Left ventricle myocardium inferior (tissue), 1 donor: ENCODE measurements at regions not wholly inside any gene's neighbourhood (a gene's known extent, or its start where the extent isn't known, plus 50 kb on each side); places are given as distances from the start of the nearest gene placed in this dataset.

ENCODE experiments used
- DNase-seq: peaks from one replicate; pipeline ENCODE4 v3.0.0-alpha.2; 2020
- H3K27ac ChIP-seq: fragments of 200-600 bp; replicated peaks from 2 replicates; pipeline ENCODE4 v1.8.0; 2021
- H3K27me3 ChIP-seq: fragments of 200-600 bp; 2 replicates; pipeline ENCODE4 v1.8.0; 2021; ENCODE audit warnings: low read depth
- H3K36me3 ChIP-seq: fragments of 200-600 bp; 2 replicates; pipeline ENCODE4 v1.8.0; 2021
- H3K4me1 ChIP-seq: fragments of 200-600 bp; 2 replicates; pipeline ENCODE4 v1.8.0; 2021
- H3K4me3 ChIP-seq: fragments of 200-600 bp; 2 replicates; pipeline ENCODE4 v1.8.0; 2021; ENCODE audit warnings: mild to moderate bottlenecking, moderate library complexity
- H3K9me3 ChIP-seq: fragments of 200-600 bp; replicated peaks from 2 replicates; pipeline ENCODE4 v1.8.0; 2021
- CTCF ChIP-seq: fragments of 200-600 bp; IDR thresholded peaks from 2 replicates; pipeline ENCODE4 v1.8.0; 2021; ENCODE audit warnings: antibody characterized with exemption, mild to moderate bottlenecking, borderline replicate concordance
- intact Hi-C: fragments of 100-400 bp; cut with micrococcal nuclease; formaldehyde crosslinking; loops from one replicate; pipeline ENCODE4 v1.11.0; 2022
- donor health status: DM: no; HTN: yes; CAD: no; lungs with severe emphysema.

DNA sequence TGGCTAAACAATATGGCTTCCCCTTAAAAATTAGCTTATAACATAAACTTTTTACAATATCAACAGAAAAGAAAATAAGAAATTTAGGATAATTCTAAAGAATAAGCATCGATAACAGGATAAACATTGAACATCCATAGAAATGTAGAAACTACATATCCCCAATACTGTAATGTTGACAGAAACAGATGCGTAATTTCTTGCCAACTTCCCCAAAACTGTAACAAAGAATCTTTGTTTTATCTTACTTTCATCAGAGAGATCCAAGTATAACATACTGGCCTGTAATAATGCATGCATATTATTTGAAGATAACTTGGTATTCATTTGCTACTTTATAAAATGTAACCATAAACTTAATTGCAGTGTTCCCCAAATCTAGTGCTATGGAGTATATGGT lies 339.9 kb downstream of the ARL4A start:
- no peak for DNase-seq
- intact Hi-C loops = no loop called here
- H3K36me3 ChIP-seq = no peaks in the 10 kb centered on the region
- no peaks in the 10 kb centered on the region for H3K27me3 ChIP-seq
- H3K4me3 ChIP-seq = no peak overlapping the region
- H3K9me3 ChIP-seq = no peaks in the 10 kb centered on the region
- no peak for TF ChIP-seq CTCF
- H3K27ac ChIP-seq = no peak overlapping the region
- peaks cover 20% of the 10 kb centered on the region for H3K4me1 ChIP-seq

- no peak overlapping the region for H3K4me3 ChIP-seq
- H3K4me1 ChIP-seq = peaks cover 25% of the 10 kb centered on the region
- no peak for DNase-seq
- no peaks in the 10 kb centered on the region for H3K9me3 ChIP-seq
- H3K27ac ChIP-seq = no peak overlapping the region
- intact Hi-C loops = no loop called here
- TF ChIP-seq CTCF = no peak
- no peaks in the 10 kb centered on the region for H3K36me3 ChIP-seq
- H3K27me3 ChIP-seq = no peaks in the 10 kb centered on the region
Observed at GRCh38 chr7:13028036-13028824, 340.8 kb downstream of the ARL4A start.

DNA sequence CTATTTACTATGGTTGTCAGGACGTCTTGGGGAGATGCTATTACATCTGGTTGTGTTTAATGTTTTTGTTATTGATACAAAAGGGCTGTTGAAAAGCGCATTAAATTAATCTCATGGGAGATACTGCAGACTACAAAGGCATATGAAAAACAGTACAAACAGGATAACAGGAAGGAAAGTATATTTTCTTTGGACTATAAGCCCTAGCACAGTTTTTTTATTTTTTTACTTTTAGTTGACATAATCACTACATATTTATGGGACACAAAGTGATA lies 341.3 kb downstream of the ARL4A start:
- Histone ChIP-seq H3K36me3 (no peaks in the 10 kb centered on the region), H3K9me3 (no peaks in the 10 kb centered on the region), H3K27me3 (no peaks in the 10 kb centered on the region), H3K27ac (no peak overlapping the region), H3K4me3 (no peak overlapping the region), H3K4me1 (peaks cover 23% of the 10 kb centered on the region)
- DNase-seq = no peak
- intact Hi-C loops = no loop called here
- TF ChIP-seq CTCF = no peak

- DNase-seq = no peak
- Histone ChIP-seq H3K36me3 (no peaks in the 10 kb centered on the region), H3K4me1 (peaks cover 21% of the 10 kb centered on the region), H3K4me3 (no peak overlapping the region), H3K27me3 (no peaks in the 10 kb centered on the region), H3K9me3 (peaks cover 10% of the 10 kb centered on the region), H3K27ac (no peak overlapping the region)
- TF ChIP-seq CTCF = no peak
- intact Hi-C loops = no loop called here
Observed at GRCh38 chr7:13031468-13031867, 344.0 kb downstream of the ARL4A start.

DNA sequence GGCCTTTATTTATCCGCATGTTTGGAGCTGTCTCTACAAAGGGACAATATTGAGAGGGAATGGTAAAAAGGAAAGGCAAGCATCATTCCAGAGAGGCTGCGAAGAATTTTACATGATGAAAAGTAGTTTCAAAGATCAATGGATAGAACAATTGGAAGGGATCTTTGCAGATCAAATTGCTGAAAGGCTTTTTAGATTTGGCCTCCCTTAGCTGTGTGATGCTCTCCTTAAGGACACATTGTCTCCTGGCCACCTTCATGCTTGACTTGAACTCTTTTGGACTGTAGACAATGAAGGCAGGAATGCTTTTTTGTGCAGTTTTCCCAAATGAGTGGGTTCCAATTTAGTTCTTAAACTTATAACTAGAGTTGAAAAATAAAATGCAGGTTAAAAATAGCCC lies 344.7 kb downstream of the ARL4A start:
- no peaks in the 10 kb centered on the region for H3K27me3 ChIP-seq

More for the DNA sequence above, 344.7 kb downstream of the ARL4A start:
- peaks cover 12% of the 10 kb centered on the region for H3K9me3 ChIP-seq
- no peaks in the 10 kb centered on the region for H3K36me3 ChIP-seq
- no peak for DNase-seq
- H3K4me3 ChIP-seq = no peak overlapping the region
- intact Hi-C loops = no loop called here
- TF ChIP-seq CTCF = no peak
- H3K27ac ChIP-seq = no peak overlapping the region
- H3K4me1 ChIP-seq = peaks cover 21% of the 10 kb centered on the region
